Left colon (tissue), 2 donors: ENCODE measurements at regions not wholly inside any gene's neighbourhood (a gene's known extent, or its start where the extent isn't known, plus 50 kb on each side); places are given as distances from the start of the nearest gene placed in this dataset.

Experiments used
- ATAC-seq: fragments of 200-7000 bp; cut with Tn5 transposase; one replicate; pipeline ENCODE4 v1.9.1; 2020; ENCODE audit warnings: mild to moderate bottlenecking, moderate library complexity
- DNase-seq, 2 donors: peaks; one replicate each; pipeline ENCODE4 v3.0.0-alpha.2; 2020
- intact Hi-C, 2 donors: fragments of 100-400 bp; cut with DNase I in 1 of 2; cut with micrococcal nuclease in 1 of 2; formaldehyde crosslinking; loops; one replicate each; pipeline versions ENCODE4 v1.11.2 to v1.14.0; 2022; cut with DNase I, micrococcal nuclease
- donor health status: DM: no; HTN: no; CAD: no.
- donor health status: DM: yes; HTN: yes; CAD: no.

- ATAC-seq (no peak), DNase-seq (no peak)
- intact Hi-C loops, result no loop called here
These were observed 57.5 kb downstream of the OSR1 start for GRCh38 chr2:19300961-19301360.

GRCh38 chr2:19299522-19299921, 58.9 kb downstream of the OSR1 start:
- no peak for DNase-seq
- no peak for ATAC-seq
- intact Hi-C loops, result no loop called here

- intact Hi-C loops, result no loop called here
- ATAC-seq, result no peak
- no peak for DNase-seq
These were observed 59.4 kb downstream of the OSR1 start for GRCh38 chr2:19299032-19299431.

- intact Hi-C loops, result no loop called here
- ATAC-seq (no peak), DNase-seq (no peak)
These were observed 60.7 kb downstream of the OSR1 start for GRCh38 chr2:19297716-19298115.

- intact Hi-C loops, result no loop called here
- ATAC-seq, result no peak
These were observed 62.4 kb downstream of the OSR1 start for GRCh38 chr2:19295998-19296502.

GRCh38 chr2:19292007-19292406, 66.4 kb downstream of the OSR1 start:
- DNase-seq, result no peak
- ATAC-seq, result no peak
- intact Hi-C loops, result no loop called here

More at GRCh38 chr2:19295998-19296502, 62.4 kb downstream of the OSR1 start:
- no peak for DNase-seq

- intact Hi-C loops, result no loop called here
- ATAC-seq (no peak), DNase-seq (no peak)
These were observed 70.1 kb downstream of the OSR1 start for GRCh38 chr2:19288291-19288690.

- intact Hi-C loops, result no loop called here
- no peak for ATAC-seq
- no peak for DNase-seq
These were observed 71.1 kb downstream of the OSR1 start for GRCh38 chr2:19287324-19287723.

GRCh38 chr2:19282305-19282704, 76.1 kb downstream of the OSR1 start:
- no peak for DNase-seq
- intact Hi-C loops, result no loop called here
- no peak for ATAC-seq

GRCh38 chr2:19274439-19274838, 84.0 kb downstream of the OSR1 start:
- intact Hi-C loops, result no loop called here
- ATAC-seq (no peak), DNase-seq (no peak)

- DNase-seq (no peak), ATAC-seq (no peak)
- intact Hi-C loops, result no loop called here
These were observed 85.4 kb downstream of the OSR1 start for GRCh38 chr2:19272941-19273470.

GRCh38 chr2:19272039-19272438, 86.4 kb downstream of the OSR1 start:
- intact Hi-C loops, result no loop called here
- DNase-seq, result no peak
- ATAC-seq, result no peak

GRCh38 chr2:19264852-19265251, 93.6 kb downstream of the OSR1 start:
- ATAC-seq (no peak), DNase-seq (no peak)
- intact Hi-C loops, result no loop called here

GRCh38 chr2:19262150-19262549, 96.3 kb downstream of the OSR1 start:
- ATAC-seq (peak; percentile 53), DNase-seq (peak in 1 of 2 donors; percentile 7)
- intact Hi-C loops, result no loop called here

GRCh38 chr2:19261061-19261460, 97.4 kb downstream of the OSR1 start:
- ATAC-seq (no peak), DNase-seq (no peak)
- intact Hi-C loops, result no loop called here

- ATAC-seq, result peak; percentile 58
- DNase-seq, result no peak
- intact Hi-C loops, result no loop called here
These were observed 102.3 kb downstream of the OSR1 start for GRCh38 chr2:19256121-19256601.

GRCh38 chr2:19255481-19255880, 102.9 kb downstream of the OSR1 start:
- intact Hi-C loops, result no loop called here
- DNase-seq (no peak), ATAC-seq (no peak)

GRCh38 chr2:19251554-19251953, 106.9 kb downstream of the OSR1 start:
- no peak for DNase-seq
- intact Hi-C loops, result no loop called here
- ATAC-seq, result no peak

GRCh38 chr2:19250906-19251305, 107.5 kb downstream of the OSR1 start:
- intact Hi-C loops, result no loop called here
- ATAC-seq (no peak), DNase-seq (no peak)

- DNase-seq (no peak), ATAC-seq (no peak)
- intact Hi-C loops, result no loop called here
These were observed 111.2 kb downstream of the OSR1 start for GRCh38 chr2:19247186-19247585.

- intact Hi-C loops, result no loop called here
- no peak for DNase-seq
- ATAC-seq, result no peak
These were observed 111.9 kb downstream of the OSR1 start for GRCh38 chr2:19246496-19246895.
